CD14-positive monocyte (primary cell): ENCODE measurements at regions not wholly inside any gene's neighbourhood (a gene's known extent, or its start where the extent isn't known, plus 50 kb on each side); places are given as distances from the start of the nearest gene placed in this dataset.
"Not testable (repeated sequence)": the region's sequence is repeated elsewhere in the genome, so short reads cannot be mapped to it uniquely, and the experiment has no call there.

Experiments used
- DNase-seq, 3 donors: peaks; one replicate each; pipeline ENCODE4 v3.0.0-alpha.2; 2011 to 2022
- H2AFZ ChIP-seq: 2 replicates; pipeline ENCODE4 v1.6.0; 2012; ENCODE audit warnings: mild to moderate bottlenecking, low read depth, low read length, inconsistent platforms; ENCODE audit not compliant: insufficient read depth, poor library complexity, severe bottlenecking
- H3K27ac ChIP-seq, 2 donors: 1 replicate in 1 of 2; 2 replicates in 1 of 2; pipeline ENCODE4 v1.5.1; 2012 to 2013; ENCODE audit warnings: low read length in 2 of 2, control low read depth in 1 of 2, inconsistent platforms in 1 of 2, low read depth in 1 of 2, mild to moderate bottlenecking in 1 of 2
- H3K27me3 ChIP-seq, 2 donors: one replicate each; pipeline versions ENCODE4 v1.6.0 to v1.6.1; 2011 to 2013; ENCODE audit warnings: low read length in 2 of 2; ENCODE audit not compliant: control insufficient read depth in 2 of 2, insufficient read depth in 2 of 2
- H3K36me3 ChIP-seq, 2 donors: replicated peaks in 1 of 2; 1 replicate in 1 of 2; 2 replicates in 1 of 2; pipeline versions ENCODE4 v1.5.1 to v1.6.1; 2012 to 2013; ENCODE audit warnings: low read length in 2 of 2, control low read depth in 1 of 2, inconsistent platforms in 1 of 2, mild to moderate bottlenecking in 1 of 2; ENCODE audit not compliant: insufficient read depth in 2 of 2, control insufficient read depth in 1 of 2
- H3K4me1 ChIP-seq, 2 donors: 1 replicate in 1 of 2; 2 replicates in 1 of 2; pipeline versions ENCODE4 v1.5.1 to v1.6.1; 2012 to 2013; ENCODE audit warnings: low read length in 2 of 2, control low read depth in 1 of 2, inconsistent platforms in 1 of 2, mild to moderate bottlenecking in 1 of 2, moderate library complexity in 1 of 2; ENCODE audit not compliant: insufficient read depth in 2 of 2, control insufficient read depth in 1 of 2
- H3K4me2 ChIP-seq: replicated peaks from 2 replicates; pipeline ENCODE3; 2012; ENCODE audit warnings: low read length, moderate library complexity, mild to moderate bottlenecking; ENCODE audit not compliant: poor library complexity, severe bottlenecking; ENCODE audit errors: extremely low read depth
- H3K4me3 ChIP-seq, 3 experiments: fragments of 200-600 bp in 1 of 3; sonication (generic) in 1 of 3; replicated peaks in 1 of 3; 1 replicate in 2 of 3; 2 replicates in 1 of 3; pipeline ENCODE4 v1.5.1; 2011 to 2013; ENCODE audit warnings: low read length in 3 of 3, mild to moderate bottlenecking in 3 of 3, control low read depth in 2 of 3, low read depth in 2 of 3, inconsistent platforms in 1 of 3, moderate library complexity in 1 of 3
- H3K79me2 ChIP-seq: 2 replicates; pipeline ENCODE4 v1.6.0; 2012; ENCODE audit warnings: mild to moderate bottlenecking, control low read depth, inconsistent platforms, low read length, moderate library complexity; ENCODE audit not compliant: insufficient read depth
- H3K9ac ChIP-seq: 2 replicates; pipeline ENCODE4 v1.6.0; 2017; ENCODE audit warnings: low read length, mild to moderate bottlenecking; ENCODE audit not compliant: insufficient read depth, poor library complexity, severe bottlenecking
- H3K9me3 ChIP-seq, 2 donors: replicated peaks in 1 of 2; 1 replicate in 1 of 2; 2 replicates in 1 of 2; pipeline versions ENCODE4 v1.5.1 to v1.6.1; 2012 to 2013; ENCODE audit warnings: low read length in 2 of 2, control low read depth in 1 of 2; ENCODE audit not compliant: control insufficient read depth in 1 of 2, insufficient read depth in 1 of 2
- H4K20me1 ChIP-seq: 2 replicates; pipeline ENCODE4 v1.6.0; 2012; ENCODE audit warnings: mild to moderate bottlenecking, low read length, control low read depth, moderate library complexity; ENCODE audit not compliant: insufficient read depth
- H3K27ac Mint-ChIP-seq, 7 donors: one replicate each; pipeline ENCODE4 v1.8.0; 2020; ENCODE audit warnings: mild to moderate bottlenecking in 7 of 7, mixed read lengths in 7 of 7, moderate library complexity in 6 of 7, inconsistent platforms in 2 of 7
- H3K27me3 Mint-ChIP-seq, 3 donors: one replicate each; pipeline ENCODE4 v1.8.0; 2021 to 2022; ENCODE audit warnings: low read depth in 3 of 3, mild to moderate bottlenecking in 3 of 3, mixed read lengths in 3 of 3, moderate library complexity in 3 of 3, inconsistent platforms in 1 of 3
- H3K36me3 Mint-ChIP-seq, 2 donors: one replicate each; pipeline ENCODE4 v1.8.0; 2020; ENCODE audit warnings: mixed read lengths in 2 of 2, inconsistent platforms in 1 of 2, mild to moderate bottlenecking in 1 of 2
- H3K4me1 Mint-ChIP-seq: one replicate; pipeline ENCODE4 v1.8.0; 2020; ENCODE audit warnings: mild to moderate bottlenecking, mixed read lengths
- H3K4me3 Mint-ChIP-seq, 2 donors: one replicate each; pipeline ENCODE4 v1.8.0; 2020; ENCODE audit warnings: mild to moderate bottlenecking in 2 of 2, mixed read lengths in 2 of 2, moderate library complexity in 1 of 2
- H3K9me3 Mint-ChIP-seq, 7 donors: one replicate each; pipeline ENCODE4 v1.8.0; 2020 to 2022; ENCODE audit warnings: mixed read lengths in 7 of 7, mild to moderate bottlenecking in 6 of 7, moderate library complexity in 6 of 7, inconsistent platforms in 2 of 7
- CTCF ChIP-seq: fragments of 200-600 bp; IDR thresholded peaks from one replicate; pipeline ENCODE4 v1.8.0; 2022; ENCODE audit warnings: antibody characterized with exemption, mild to moderate bottlenecking
- WGBS: methylation state at CpG from one replicate; pipeline ENCODE4 v1.1.5; 2013; ENCODE audit warnings: missing lambda C conversion rate; ENCODE audit not compliant: insufficient coverage; 5-methylcytosine and 5-hydroxymethylcytosine counted together
- intact Hi-C, 2 donors: fragments of 100-400 bp; cut with micrococcal nuclease; formaldehyde crosslinking; loops; one replicate each; pipeline versions ENCODE4 v1.15.0 to v1.15.1; 2023

- no peak for DNase-seq
- Histone ChIP-seq H3K4me2 (no peak overlapping the region), H3K79me2 (no peaks in the 10 kb centered on the region), H3K4me3 (no peak overlapping the region), H3K36me3 (no peaks in the 10 kb centered on the region), H3K9me3 (peaks cover 5 to 8% of the 10 kb centered on the region in 2 donors), H3K27ac (no peak overlapping the region), H4K20me1 (no peaks in the 10 kb centered on the region), H3K27me3 (no peaks in the 10 kb centered on the region), H3K4me1 (no peaks in the 10 kb centered on the region), H3K9ac (no peak overlapping the region), H2AFZ (no peak overlapping the region)
- Mint-ChIP-seq H3K4me3 (no peak overlapping the region), H3K4me1 (no peaks in the 10 kb centered on the region), H3K9me3 (peaks cover 8 to 13% (median 10%) of the 10 kb centered on the region in 7 donors), H3K36me3 (no peaks in the 10 kb centered on the region), H3K27me3 (peaks cover 1 to 2% (median 2%) of the 10 kb centered on the region in 3 donors), H3K27ac (no peak overlapping the region)
- intact Hi-C loops: no loop called here
- 80% methylated on average over 1 of the region's 2 CpGs for WGBS
- TF ChIP-seq CTCF: no peak
Measured at GRCh38 chr1:199836430-199836829, 191.1 kb upstream of the NR5A2 start.

GRCh38 chr1:199837321-199837720 is 190.2 kb upstream of the NR5A2 start:
- no peak for DNase-seq
- Histone ChIP-seq H3K4me3 (no peak overlapping the region), H3K9ac (no peak overlapping the region), H3K4me1 (no peaks in the 10 kb centered on the region), H3K4me2 (no peak overlapping the region), H3K9me3 (peaks cover 5 to 8% of the 10 kb centered on the region in 2 donors), H3K36me3 (no peaks in the 10 kb centered on the region), H2AFZ (peak overlapping the region; percentile 2), H3K79me2 (no peaks in the 10 kb centered on the region), H4K20me1 (no peaks in the 10 kb centered on the region), H3K27ac (no peak overlapping the region), H3K27me3 (no peaks in the 10 kb centered on the region)
- WGBS: no CpG with 5 or more reads among the region's 1 CpG
- no peaks in the 10 kb centered on the region for H3K4me1 Mint-ChIP-seq
- TF ChIP-seq CTCF: no peak
- no peaks in the 10 kb centered on the region for H3K36me3 Mint-ChIP-seq
- peaks cover 1 to 2% (median 2%) of the 10 kb centered on the region in 3 donors for H3K27me3 Mint-ChIP-seq
- intact Hi-C loops: no loop called here
- no peak overlapping the region for H3K27ac Mint-ChIP-seq
- peaks cover 8 to 13% (median 10%) of the 10 kb centered on the region in 7 donors for H3K9me3 Mint-ChIP-seq
- H3K4me3 Mint-ChIP-seq: no peak overlapping the region

GRCh38 chr1:199839608-199840007 is 187.9 kb upstream of the NR5A2 start:
- DNase-seq, H3K9me3 ChIP-seq, H3K79me2 ChIP-seq, H4K20me1 ChIP-seq, H3K36me3 Mint-ChIP-seq, H3K36me3 ChIP-seq, H3K4me2 ChIP-seq, H3K27ac ChIP-seq, H3K4me1 Mint-ChIP-seq, intact Hi-C loops, H3K27ac Mint-ChIP-seq, H3K27me3 ChIP-seq, H3K4me3 ChIP-seq, H3K4me1 ChIP-seq, H3K4me3 Mint-ChIP-seq, H3K27me3 Mint-ChIP-seq, H2AFZ ChIP-seq, H3K9ac ChIP-seq: not testable (repeated sequence)
- peaks cover 8 to 15% (median 10%) of the 10 kb centered on the region in 7 donors for H3K9me3 Mint-ChIP-seq
- WGBS: 100% methylated on average over 1 of the region's 8 CpGs
